Ishikawa (cell line): ENCODE measurements at regions not wholly inside any gene's neighbourhood (a gene's known extent, or its start where the extent isn't known, plus 50 kb on each side); places are given as distances from the start of the nearest gene placed in this dataset.

Experiments
- CEBPB ChIP-seq: IDR thresholded peaks from 2 replicates; pipeline ENCODE4 v1.6.1; 2012
- CREB1 ChIP-seq: IDR thresholded peaks from 2 replicates; pipeline ENCODE4 v1.6.1; 2012; ENCODE audit warnings: low read depth
- EGR1 ChIP-seq: IDR thresholded peaks from 2 replicates; pipeline ENCODE4 v1.6.1; 2012
- EP300 ChIP-seq: IDR thresholded peaks from 2 replicates; pipeline ENCODE4 v1.6.1; 2012; ENCODE audit warnings: borderline replicate concordance
- FOXM1 ChIP-seq: IDR thresholded peaks from 2 replicates; pipeline ENCODE4 v1.6.1; 2012; ENCODE audit warnings: low read depth, borderline replicate concordance
- NFIC ChIP-seq: IDR thresholded peaks from 2 replicates; pipeline ENCODE4 v1.6.1; 2012
- RAD21 ChIP-seq: IDR thresholded peaks from 2 replicates; pipeline ENCODE4 v1.6.1; 2012; ENCODE audit warnings: low read depth
- REST ChIP-seq: IDR thresholded peaks from 2 replicates; pipeline ENCODE4 v1.6.1; 2012; ENCODE audit warnings: low read depth, mild to moderate bottlenecking
- TAF1 ChIP-seq: IDR thresholded peaks from 2 replicates; pipeline ENCODE4 v1.6.1; 2012; ENCODE audit warnings: low read depth, mild to moderate bottlenecking
- TCF12 ChIP-seq: IDR thresholded peaks from 2 replicates; pipeline ENCODE4 v1.6.1; 2012; ENCODE audit warnings: low read depth
- TEAD4 ChIP-seq: IDR thresholded peaks from 2 replicates; pipeline ENCODE4 v1.6.1; 2012
- USF1 ChIP-seq: IDR thresholded peaks from 2 replicates; pipeline ENCODE4 v1.6.1; 2012
- YY1 ChIP-seq: IDR thresholded peaks from 2 replicates; pipeline ENCODE4 v1.6.1; 2012; ENCODE audit warnings: low read depth
- ZBTB7A ChIP-seq: IDR thresholded peaks from 2 replicates; pipeline ENCODE4 v1.6.1; 2012; ENCODE audit warnings: low read depth
- TF ChIP-seq, protein P1 (sequence below): IDR thresholded peaks from 2 replicates; pipeline ENCODE4 v1.6.1; 2012

GRCh38 chr1:90474158-90474557 is 242.9 kb downstream of the BARHL2 start:
- TF ChIP-seq EP300, result no peak
- no peak for TF ChIP-seq USF1
- no peak for TF ChIP-seq TCF12
- TF ChIP-seq CEBPB, result no peak
- TF ChIP-seq TAF1, result no peak
- no peak for TF ChIP-seq FOXM1
- TF ChIP-seq REST, result no peak

GRCh38 chr1:90472775-90473174 is 244.3 kb downstream of the BARHL2 start:
- no peak for TF ChIP-seq NFIC
- TF ChIP-seq EP300, result no peak
- TF ChIP-seq, protein P1, sequence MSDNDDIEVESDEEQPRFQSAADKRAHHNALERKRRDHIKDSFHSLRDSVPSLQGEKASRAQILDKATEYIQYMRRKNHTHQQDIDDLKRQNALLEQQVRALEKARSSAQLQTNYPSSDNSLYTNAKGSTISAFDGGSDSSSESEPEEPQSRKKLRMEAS, result no peak
- TF ChIP-seq REST, result no peak
- TF ChIP-seq CEBPB, result no peak

GRCh38 chr1:90459570-90459969 is 257.5 kb downstream of the BARHL2 start:
- TF ChIP-seq, protein P1, result no peak
- TF ChIP-seq TAF1, result no peak
- TF ChIP-seq ZBTB7A, result no peak
- no peak for TF ChIP-seq YY1
- no peak for TF ChIP-seq REST
- TF ChIP-seq EP300, result no peak
- TF ChIP-seq NFIC, result no peak
- no peak for TF ChIP-seq CEBPB
- TF ChIP-seq RAD21, result no peak
- TF ChIP-seq TEAD4, result no peak
- no peak for TF ChIP-seq CREB1
- no peak for TF ChIP-seq EGR1
- TF ChIP-seq TCF12, result no peak
- no peak for TF ChIP-seq FOXM1
- no peak for TF ChIP-seq USF1

DNA sequence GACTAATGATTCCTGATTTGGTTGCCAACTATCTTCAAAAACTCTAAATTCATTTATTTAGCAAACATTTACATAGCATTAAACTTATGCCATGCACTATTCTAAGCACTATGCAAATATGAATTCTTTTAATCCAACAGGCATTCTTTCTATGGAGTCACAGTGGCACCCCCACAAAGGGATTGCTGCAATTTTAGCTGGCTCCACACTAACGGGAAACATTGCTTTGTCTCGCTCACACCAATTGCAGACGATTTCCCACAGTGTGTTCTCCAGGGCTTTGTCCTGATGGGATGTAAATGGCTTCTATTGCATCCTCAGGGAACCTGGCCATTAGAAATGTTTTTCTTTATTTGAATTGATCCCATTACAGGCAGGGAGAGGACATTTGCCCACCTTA is 259.1 kb downstream of the BARHL2 start:
- TF ChIP-seq CREB1 (no peak), FOXM1 (no peak), REST (no peak), TEAD4 (no peak), EP300 (no peak), TAF1 (no peak), USF1 (no peak), EGR1 (no peak), RAD21 (no peak), YY1 (no peak)
- TF ChIP-seq, protein P1, result no peak
